Gastrocnemius medialis (tissue), 4 donors: ENCODE measurements at regions not wholly inside any gene's neighbourhood (a gene's known extent, or its start where the extent isn't known, plus 50 kb on each side); places are given as distances from the start of the nearest gene placed in this dataset.

Experiments
- POLR2A ChIP-seq, 2 donors: fragments of 450-650 bp; IDR thresholded peaks; one replicate each; pipeline ENCODE4 v1.6.1; 2017; ENCODE audit warnings: antibody characterized with exemption in 2 of 2, mild to moderate bottlenecking in 2 of 2, moderate library complexity in 2 of 2
- TF ChIP-seq, protein P1 (sequence below), 5 experiments: fragments of 450-650 bp in 3 of 5; fragments of 200-600 bp in 2 of 5; sonication (generic) in 2 of 5; IDR thresholded peaks in 4 of 5; conservative IDR thresholded peaks in 1 of 5; 1 replicate in 4 of 5; 2 replicates in 1 of 5; pipeline ENCODE4 v1.5.1; 2016 to 2019; ENCODE audit warnings: antibody characterized with exemption in 5 of 5, mild to moderate bottlenecking in 3 of 5, moderate library complexity in 3 of 5

DNA sequence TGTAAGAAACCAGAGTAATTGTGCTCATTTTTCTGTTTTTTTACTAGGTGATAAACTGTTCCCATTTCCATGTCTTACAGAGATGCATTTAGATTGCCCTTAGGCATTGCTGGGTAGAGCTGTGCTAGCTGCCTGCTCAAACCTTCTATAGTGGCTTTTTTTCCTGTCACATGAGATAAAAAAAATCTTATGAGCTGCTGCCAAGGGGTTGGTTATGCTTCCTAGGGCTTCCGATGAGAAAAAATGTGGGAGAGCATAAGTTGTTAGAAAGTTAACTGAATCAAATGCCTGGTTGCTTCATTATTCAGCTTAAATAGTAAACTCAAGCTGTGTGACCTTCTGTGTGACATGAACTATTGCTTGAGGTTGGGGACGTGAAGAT lies 50.0 kb upstream of the NOX3 start:
- TF ChIP-seq, protein P1, sequence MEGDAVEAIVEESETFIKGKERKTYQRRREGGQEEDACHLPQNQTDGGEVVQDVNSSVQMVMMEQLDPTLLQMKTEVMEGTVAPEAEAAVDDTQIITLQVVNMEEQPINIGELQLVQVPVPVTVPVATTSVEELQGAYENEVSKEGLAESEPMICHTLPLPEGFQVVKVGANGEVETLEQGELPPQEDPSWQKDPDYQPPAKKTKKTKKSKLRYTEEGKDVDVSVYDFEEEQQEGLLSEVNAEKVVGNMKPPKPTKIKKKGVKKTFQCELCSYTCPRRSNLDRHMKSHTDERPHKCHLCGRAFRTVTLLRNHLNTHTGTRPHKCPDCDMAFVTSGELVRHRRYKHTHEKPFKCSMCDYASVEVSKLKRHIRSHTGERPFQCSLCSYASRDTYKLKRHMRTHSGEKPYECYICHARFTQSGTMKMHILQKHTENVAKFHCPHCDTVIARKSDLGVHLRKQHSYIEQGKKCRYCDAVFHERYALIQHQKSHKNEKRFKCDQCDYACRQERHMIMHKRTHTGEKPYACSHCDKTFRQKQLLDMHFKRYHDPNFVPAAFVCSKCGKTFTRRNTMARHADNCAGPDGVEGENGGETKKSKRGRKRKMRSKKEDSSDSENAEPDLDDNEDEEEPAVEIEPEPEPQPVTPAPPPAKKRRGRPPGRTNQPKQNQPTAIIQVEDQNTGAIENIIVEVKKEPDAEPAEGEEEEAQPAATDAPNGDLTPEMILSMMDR (IDR thresholded peaks at IDR 0.05 in 4 of 5, conservative IDR thresholded peaks at IDR 0.05 in 1 of 5), result no peak
- TF ChIP-seq POLR2A (IDR thresholded peaks at IDR 0.05), result no peak
